RCC 7860 (cell line): ENCODE measurements at regions not wholly inside any gene's neighbourhood (a gene's known extent, or its start where the extent isn't known, plus 50 kb on each side); places are given as distances from the start of the nearest gene placed in this dataset.

Experiments
- DNase-seq: peaks from one replicate; pipeline ENCODE4 v3.0.0-alpha.2; 2015; ENCODE audit warnings: low spot score
- FAIRE-seq: peaks from 2 replicates; lab custom pipeline; 2012; peaks lifted over from hg19 to GRCh38; lab: Jason Lieb, UNC

DNA sequence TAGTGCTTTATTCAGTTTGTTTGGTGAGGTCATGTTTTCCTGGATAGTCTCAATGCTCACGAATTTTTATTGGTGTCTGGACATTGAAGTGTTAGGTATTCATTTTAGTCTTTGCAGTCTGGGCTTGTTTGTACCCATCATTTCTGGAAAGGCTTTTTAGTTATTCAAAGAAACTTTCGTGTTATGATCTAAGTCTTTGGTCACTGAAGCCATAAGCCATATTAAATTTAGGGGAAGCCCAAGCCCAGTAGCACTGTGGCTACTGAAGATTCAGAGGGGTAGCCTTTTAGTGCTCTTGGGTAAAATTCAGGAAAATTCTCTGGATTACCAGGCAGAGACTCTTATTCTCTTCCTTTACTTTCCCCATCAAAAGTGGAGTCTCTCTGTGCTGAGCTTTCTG lies 56.2 kb upstream of the PEX5L start:
- DNase-seq (no peak), FAIRE-seq (no peak)

DNA sequence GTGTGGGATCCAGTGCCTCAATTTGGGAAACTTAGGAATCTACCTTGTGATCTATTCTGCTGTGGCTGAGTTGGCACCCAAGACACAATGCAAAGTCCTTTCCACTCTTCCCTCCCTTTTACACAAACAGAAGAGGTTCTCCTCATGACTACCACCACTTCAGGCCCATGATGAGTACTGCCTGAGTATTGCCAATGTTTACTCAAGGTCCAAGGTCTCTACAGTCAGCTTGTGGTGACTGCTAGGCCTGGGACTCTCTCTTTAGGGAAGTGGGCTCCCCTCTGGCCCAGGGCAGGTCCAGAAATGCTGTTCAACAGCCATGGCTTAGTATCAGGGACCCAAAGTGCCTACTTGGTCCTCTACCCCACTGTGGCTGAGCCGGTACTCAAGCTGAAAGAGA lies 56.8 kb upstream of the PEX5L start:
- FAIRE-seq (no peak), DNase-seq (no peak)

DNA sequence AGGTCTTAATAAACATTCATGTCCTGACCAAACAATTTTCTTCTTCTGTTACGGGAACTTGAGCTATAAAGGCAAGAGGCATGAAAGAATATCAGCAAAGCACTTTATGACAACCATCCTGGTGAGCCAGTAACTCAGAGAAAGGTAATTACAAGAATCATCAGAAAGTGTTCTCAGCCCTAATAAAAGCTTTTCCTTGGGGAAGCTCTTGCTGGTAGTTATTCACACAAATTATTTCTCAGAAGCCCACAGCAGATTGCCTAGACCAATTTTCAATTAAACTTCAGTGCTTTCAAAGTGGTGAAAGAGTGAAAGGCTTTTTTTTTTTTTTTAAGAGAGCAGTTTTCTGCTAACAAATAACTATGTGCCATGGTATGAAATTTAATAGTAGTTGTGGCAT lies 60.9 kb upstream of the PEX5L start:
- DNase-seq, result no peak
- FAIRE-seq, result no peak

DNA sequence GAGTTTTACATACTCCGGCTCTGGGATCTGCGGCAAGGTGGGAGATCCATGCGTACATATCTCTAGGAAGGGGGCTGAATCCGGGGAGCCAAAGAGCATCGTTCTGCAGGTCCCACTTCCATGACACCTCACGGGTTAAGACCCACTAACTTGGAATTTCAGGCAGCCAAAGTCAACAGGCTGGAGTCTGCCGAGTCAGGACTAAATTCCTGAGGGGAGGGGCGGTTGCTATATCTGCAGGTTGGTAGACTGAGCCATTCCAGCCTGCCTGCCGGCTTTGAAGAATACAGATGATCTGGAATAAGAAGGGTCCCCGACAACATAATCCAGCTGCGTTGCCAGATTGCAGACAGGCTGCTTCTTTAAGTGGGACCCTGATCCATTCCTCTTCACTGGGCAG lies 65.4 kb upstream of the PEX5L start:
- DNase-seq (no peak), FAIRE-seq (no peak)

DNA sequence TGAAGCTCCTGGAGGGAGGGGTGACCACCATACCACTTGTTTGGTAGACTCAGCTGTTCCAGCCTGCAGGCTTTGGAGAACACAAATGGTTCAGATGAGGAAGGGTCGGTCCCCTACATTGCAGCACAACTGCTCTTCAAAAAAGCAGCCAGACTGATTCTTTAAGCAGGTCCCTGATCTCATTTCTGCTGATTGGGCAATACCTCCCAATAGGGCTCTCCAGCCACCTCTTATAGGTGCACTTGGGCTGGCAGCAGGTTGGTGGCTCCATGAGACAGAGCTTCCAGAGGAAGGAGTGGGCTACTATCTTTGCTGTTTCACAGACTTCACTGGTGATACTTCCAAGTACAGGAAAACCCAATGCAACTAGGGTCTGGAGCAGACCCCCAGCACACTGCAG lies 65.9 kb upstream of the PEX5L start:
- FAIRE-seq (no peak), DNase-seq (no peak)

DNA sequence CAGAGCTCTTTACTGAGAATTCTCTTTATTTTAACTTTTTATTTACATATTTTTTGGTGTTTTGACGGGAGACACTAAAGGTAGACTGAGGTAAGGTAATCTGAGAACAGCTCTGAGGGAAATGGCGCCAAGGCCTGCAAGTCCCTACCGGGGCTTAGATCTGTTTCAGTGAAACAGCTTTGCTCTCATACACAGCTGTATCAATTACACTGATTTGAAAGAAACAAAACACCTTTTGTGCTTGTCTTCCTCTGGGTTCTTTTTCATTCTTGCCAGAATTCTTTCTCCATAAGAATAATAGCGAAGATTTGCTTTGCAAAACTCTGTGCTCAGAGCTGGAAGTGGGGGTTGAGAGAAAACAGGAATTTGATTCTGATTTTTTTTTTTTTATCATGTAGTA lies 79.5 kb upstream of the PEX5L start:
- no peak for FAIRE-seq
- DNase-seq, result no peak

DNA sequence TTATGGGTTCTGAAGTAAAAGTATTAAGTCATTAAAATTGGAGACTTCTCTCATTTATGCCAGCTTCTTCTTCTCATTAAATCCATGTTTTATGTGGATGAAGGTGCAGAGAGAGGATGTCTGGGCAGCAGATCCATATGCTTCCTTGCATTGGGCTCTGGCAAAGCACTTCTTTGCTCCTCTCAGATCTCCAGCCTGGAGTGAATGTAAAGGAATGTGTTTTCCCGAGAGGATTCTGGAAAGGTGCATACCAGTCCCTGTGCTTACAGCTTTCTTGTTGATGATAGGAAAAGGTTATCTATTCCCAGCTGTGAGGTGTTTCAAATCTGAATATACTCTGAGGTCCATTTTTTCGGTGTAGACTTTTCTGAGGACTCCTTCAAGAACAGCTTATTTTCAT lies 79.9 kb upstream of the PEX5L start:
- FAIRE-seq (no peak), DNase-seq (no peak)

DNA sequence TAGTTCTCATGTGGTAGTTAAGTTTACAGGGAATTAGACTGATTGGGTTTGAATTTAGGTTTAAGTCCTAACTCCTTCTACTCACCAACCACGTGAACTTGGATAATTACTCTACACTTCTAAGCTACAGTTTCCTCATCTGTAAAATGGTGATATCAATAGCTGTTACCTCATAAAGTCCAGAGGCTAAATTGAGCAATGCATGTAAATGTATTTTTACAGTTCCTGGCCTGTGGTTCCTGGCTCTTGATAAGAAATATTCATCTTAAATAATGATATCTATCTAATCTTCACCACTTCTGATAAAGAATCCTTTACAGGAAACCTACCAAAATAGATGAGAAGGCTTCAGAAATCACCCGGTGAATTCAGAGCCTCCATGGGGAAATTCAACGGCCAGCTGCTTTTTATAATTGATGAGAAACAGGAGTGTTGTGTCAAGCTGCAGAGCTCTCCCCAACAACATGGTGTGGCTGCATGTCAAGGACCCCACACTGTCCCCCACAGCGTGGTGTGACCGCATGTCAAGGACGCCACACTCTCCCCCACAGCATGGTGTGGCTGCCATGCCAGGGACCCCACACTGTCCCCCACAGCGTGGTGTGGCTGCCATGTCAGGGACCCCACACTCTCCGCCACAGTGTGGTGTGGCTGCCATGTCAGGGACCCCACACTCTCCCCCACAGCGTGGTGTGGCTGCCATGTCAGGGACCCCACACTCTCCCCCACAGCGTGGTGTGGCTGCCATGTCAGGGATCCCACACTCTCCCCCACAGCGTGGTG lies 80.8 kb upstream of the PEX5L start:
- no peak for FAIRE-seq

DNA sequence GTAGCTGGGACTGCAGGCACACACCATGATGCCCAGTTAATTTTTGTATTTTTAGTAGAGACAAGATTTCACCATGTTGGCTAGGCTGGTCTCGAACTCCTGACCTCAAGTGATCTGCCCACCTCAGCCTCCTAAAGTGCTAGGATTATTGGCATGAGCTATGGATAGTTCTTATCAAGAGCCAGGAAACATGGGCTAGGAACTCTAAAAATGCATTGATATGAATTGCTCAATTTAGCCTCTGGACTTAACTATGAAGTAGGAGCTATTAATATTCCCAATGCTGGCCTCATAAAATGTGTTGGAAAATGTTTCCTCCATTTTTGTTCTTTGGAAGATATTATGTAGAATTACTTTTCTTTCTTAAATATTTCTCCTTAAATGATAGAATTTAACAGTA lies 82.8 kb upstream of the PEX5L start:
- no peak for FAIRE-seq

More for the DNA sequence above, 80.8 kb upstream of the PEX5L start:
- DNase-seq, result no peak

DNA sequence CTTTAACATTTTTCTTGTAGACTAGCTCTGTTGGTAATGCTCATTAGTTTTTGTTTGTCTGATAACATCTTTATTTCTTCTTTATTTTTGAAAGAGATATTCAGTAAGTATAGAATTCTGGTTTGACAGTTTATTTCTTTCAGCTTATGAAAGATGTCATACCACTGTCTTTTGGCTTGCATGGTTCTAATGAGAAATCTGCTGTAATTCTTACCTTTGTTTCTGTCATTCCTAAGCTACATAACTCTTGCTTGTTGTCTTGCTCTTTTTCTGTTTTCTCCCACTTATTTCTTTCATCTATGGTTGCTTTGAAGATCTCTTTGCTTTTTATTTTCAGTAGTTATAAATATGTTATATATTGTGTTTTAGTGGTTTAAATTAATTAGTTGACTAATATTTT lies 87.2 kb upstream of the PEX5L start:
- FAIRE-seq (no peak), DNase-seq (no peak)

More for the DNA sequence above, 82.8 kb upstream of the PEX5L start:
- DNase-seq, result no peak

DNA sequence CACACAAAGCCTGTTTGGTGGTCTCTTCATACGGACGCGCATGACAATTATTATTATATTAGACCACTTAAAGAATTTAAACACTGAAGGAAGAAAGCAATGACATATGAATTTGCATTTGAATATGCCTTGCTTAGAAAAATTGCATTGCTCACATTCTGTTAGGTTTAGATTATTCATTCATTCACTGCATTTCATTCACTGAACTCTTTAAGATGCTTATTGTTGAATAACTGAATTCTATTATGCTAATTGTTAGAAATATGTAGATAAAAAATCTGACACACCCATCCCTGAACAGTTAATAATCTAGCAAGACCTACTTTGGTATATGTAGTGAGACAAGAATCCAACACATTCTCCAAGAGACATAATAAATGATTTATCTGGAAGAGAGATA lies 94.4 kb upstream of the PEX5L start:
- no peak for FAIRE-seq
- DNase-seq, result no peak

DNA sequence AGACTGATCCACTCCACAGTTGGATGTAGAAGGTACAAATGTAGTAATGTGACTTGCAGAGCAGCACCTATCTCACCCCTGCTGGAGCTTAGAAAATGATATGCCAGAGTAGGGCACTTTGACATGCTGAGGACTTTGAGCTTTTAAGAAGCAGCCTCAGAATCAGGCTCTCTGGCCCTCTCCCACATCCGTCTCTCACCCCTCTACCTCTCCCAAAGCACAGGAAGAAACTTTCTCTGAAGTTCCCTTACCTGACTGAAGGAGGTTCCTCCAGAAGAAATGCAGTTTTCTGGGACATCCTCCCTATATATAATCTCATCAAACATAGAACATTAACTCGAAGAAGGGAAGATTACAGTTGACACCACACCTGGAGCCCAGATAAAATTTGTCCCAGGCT lies 98.4 kb upstream of the PEX5L start:
- FAIRE-seq (no peak), DNase-seq (no peak)

DNA sequence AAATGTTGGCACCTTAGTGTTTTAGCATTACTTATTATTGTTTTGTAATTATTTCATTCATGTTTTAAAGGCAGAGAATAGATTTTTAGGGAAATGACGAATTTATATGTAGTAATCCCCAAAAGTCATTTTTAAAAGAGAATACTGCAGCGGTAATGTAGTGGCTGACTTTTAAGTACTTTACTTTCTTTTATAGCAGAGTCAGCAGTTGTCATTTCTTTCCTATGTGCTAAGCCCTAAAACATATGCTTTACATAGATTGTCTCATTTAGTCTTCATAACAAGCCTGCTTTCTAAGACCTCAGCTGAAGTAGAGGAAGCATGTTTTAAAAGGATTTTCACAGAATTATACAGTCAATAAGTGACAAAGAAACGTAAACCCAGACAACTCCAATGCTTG lies 102.1 kb upstream of the PEX5L start:
- no peak for FAIRE-seq

DNA sequence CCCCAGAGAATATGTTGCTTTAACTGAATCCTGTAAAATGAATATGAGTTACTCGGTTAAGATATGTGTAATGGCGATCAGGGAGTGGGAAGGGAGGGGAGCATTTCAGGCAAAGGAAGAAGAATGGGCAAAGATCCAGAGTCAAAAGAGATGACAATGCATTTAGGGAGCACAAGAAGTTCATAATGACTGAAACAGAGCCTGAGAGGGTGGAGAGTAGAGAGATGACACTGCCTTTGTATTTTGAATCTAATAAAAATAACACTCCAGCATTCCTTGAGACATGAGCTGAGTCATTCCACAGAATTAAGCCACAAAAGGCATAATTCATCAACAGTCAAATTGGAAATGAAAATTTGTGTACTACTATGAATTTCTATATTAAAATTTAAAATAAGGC lies 105.3 kb upstream of the PEX5L start:
- FAIRE-seq (no peak), DNase-seq (no peak)

More for the DNA sequence above, 102.1 kb upstream of the PEX5L start:
- DNase-seq, result no peak

DNA sequence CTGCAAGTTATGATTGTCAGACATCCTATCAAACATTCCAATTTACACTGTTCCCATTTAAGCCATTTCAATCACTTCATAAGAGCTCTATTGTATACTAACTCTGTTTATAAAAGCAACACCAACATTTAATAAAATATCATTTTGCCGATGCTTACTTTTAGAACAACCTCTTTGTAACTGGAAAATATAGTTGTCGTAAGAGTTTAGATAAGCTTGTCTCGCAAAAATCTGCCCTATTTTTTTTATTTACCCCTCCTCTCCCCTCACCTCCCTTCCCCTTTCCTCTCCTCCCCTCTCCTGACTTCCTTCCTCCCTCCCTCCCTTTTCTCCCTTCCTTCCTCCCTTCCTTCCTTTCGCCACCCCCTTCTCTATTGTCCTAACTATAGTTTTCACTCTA lies 105.7 kb upstream of the PEX5L start:
- no peak for DNase-seq
- no peak for FAIRE-seq

DNA sequence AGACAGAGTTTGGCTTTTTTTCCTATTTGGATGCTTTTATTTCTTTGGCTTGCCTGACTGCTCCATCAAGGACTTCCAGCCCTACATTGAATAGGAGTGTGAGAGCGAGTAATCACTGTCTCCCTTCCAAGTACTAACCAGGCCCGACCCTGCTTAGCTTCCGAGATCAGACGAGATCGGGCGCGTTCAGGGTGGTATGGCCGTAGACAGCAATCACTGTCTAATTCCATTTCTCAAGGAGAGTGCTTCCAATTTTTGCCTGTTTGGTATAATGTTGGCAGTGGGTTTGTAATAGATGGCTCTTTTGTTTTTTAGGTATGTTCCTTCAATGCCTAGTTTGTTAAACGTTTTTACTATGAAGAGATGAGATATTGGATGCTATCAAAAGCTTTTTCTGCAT lies 125.0 kb upstream of the PEX5L start:
- no peak for FAIRE-seq

DNA sequence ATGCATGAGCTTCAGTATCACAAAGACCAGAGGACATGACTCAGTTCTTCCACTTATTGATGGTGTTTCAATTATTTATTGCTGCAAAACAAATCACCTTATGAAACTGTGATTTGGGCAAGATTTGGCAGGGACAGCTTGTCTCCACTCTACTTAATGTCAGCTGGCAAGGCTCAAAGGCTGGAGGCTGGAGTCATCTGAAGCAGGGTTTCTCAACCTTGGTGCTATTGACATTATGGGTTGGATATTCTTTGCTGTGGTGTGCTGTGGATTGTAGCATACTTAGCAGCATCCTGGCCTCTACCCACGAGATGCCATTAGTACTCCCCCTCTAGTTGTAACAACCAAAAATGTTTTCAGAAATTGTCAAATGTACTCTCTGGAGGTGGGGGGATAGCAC lies 138.8 kb upstream of the PEX5L start:
- DNase-seq, result no peak
- FAIRE-seq, result no peak

More for the DNA sequence above, 125.0 kb upstream of the PEX5L start:
- no peak for DNase-seq

DNA sequence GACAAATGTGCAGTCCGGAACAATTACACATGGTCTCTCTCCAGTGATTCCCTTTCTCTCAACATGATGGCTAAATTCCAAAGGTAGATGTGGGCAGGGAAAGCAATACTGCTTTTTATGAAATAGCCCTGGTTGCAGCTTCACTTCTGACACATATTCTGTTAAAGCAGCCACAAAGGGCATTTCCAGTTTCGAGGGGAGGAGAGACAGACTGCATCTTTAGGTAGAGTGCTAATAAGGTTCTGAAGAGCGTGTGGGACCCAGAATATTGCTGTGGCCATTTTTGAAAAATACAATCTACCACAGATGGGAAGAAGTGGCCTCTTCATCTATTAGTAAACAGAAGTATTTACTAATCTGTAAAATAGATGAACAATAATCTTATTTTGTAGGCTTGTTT lies 139.3 kb upstream of the PEX5L start:
- DNase-seq, result no peak
- FAIRE-seq, result no peak

DNA sequence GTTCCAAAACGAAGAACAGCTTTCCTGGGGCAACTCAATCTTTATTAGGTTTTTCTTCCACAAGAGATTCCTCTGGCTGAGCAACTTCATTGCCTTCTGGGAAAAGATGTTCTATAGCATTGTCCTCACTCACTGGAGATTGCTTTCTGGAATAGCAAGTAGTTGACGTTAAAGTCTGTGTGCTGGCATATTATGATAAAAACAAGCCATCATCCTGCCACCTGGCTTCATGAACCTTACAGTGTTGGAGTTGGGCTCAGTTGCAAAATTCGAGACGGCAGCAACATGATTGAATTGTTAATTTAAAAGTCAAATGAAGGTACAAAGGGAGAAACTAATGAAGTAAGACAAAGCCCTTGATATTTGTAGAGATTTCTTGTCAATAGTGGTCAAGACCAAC lies 140.5 kb upstream of the PEX5L start:
- FAIRE-seq (no peak), DNase-seq (no peak)

DNA sequence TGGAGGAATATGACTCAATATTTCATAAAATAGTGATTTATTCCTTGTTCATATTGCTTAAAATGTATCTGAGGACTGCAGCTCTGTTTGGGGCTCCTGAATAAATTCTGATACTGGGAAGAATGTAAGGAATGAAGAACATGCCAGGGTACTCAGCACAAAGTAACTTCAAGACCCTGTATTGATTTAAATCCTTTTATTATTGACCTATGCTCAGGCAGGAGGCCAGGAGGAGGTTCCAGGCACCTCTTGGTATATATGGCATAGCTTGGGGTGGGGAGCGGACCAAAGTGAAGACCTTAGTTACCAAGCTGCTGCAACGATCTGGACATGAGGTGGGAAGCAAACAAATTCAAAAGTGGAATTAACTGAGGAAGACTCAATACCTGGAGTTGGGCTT lies 142.8 kb upstream of the PEX5L start:
- no peak for FAIRE-seq
- DNase-seq, result no peak

DNA sequence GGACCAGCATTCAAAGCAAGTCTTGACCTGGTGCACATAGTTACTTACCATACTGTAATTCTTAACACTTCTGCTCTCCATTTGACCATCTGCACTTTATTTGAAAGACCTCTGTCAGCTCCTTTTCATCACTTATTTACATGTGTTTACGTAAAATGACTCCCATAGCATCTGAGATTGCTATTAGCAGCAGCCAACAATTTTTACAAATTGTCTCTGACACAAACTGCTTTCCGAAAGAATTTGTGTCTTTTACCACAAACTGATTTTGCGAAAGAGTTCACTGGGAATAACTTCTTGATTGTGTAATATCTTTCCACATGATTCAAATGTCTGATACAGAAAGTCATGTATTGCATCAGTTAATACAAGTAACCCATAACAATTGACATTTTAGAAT lies 144.1 kb upstream of the PEX5L start:
- FAIRE-seq, result no peak

DNA sequence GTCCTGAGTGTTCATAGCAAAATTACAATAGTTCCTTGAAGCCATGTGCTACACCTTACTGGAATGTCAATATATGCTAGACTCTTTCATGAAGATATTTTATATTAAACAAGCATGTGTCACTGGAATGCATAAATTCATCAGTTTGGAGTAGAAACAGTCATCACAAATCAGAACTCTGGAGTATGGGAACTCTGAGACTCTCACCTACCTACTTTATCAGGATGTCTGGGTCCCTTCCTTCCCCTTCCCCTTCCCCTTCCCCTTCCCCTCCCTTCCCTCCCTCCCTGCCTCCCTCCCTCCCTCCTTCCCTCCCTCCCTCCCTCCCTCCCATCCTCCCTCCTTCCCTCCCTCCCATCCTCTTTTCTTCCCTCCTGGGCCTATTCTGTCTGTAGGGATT lies 144.7 kb upstream of the PEX5L start:
- DNase-seq (no peak), FAIRE-seq (no peak)

More for the DNA sequence above, 144.1 kb upstream of the PEX5L start:
- no peak for DNase-seq

DNA sequence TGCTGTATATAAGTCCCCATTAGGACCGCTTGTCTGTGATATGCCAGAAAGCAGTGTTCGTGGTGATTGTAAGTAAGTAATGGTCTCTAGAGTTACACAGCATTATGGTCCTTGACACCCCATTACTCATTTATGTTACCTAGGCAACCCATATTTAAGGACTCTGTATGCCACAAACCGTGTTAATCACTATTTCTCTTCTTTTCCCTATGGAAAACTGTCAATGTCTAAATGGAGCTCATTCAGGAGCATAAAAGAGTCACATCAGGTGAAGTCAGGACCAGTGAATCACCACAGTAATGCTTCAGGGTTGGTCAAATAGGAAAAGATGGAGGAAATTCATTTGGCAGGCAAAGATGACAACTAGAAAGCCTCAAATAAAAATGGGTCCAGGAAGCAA lies 146.6 kb upstream of the PEX5L start:
- FAIRE-seq, result no peak

More for the DNA sequence above, 146.6 kb upstream of the PEX5L start:
- no peak for DNase-seq
